K562 (cell line): ENCODE measurements at regions not wholly inside any gene's neighbourhood (a gene's known extent, or its start where the extent isn't known, plus 50 kb on each side); places are given as distances from the start of the nearest gene placed in this dataset.
A peak's percentile ranks its signal among the peaks of the same experiment; 100 is the strongest.

ENCODE experiments used
- ATAC-seq: fragments of 200-7000 bp; cut with Tn5 transposase; 3 replicates; pipeline ENCODE4 v1.9.1; 2020; ENCODE audit warnings: moderate library complexity
- BruUV-seq: library from RNA; stranded (reverse); fragments of 400-500 nt; replicated peaks from 2 replicates; lab custom pipeline; 2021; lab: Mats Ljungman, UMichigan
- CTCF ChIA-PET: fragments of 300-600 bp; formaldehyde crosslinking; extraction: SDS; loops from one replicate; lab custom pipeline; 2021; ENCODE audit warnings: low intra/inter-chr PET ratio; lab: Yijun Ruan, JAX
- POLR2A ChIA-PET: fragments of 300-600, 350-650 bp; sonication (Branson Sonifier 250); formaldehyde crosslinking; extraction: SDS; loops from one replicate; lab custom pipeline; 2021; ENCODE audit warnings: antibody characterized with exemption, inconsistent platforms; lab: Yijun Ruan, JAX
- DNase-seq, 4 experiments: peaks; one replicate each; pipeline versions ENCODE4 v3.0.0 to v3.0.0-alpha.2; 2011 to 2018; ENCODE audit warnings: low spot score in 3 of 4, mixed read lengths in 3 of 4; ENCODE audit errors: extremely low read depth in 1 of 4
- FAIRE-seq: peaks from 2 replicates; lab custom pipeline; 2011; peaks lifted over from hg19 to GRCh38; lab: Jason Lieb, UNC
- H2AFZ ChIP-seq: 2 replicates; pipeline ENCODE4 v1.6.0; 2011; ENCODE audit warnings: low read depth, low read length, control low read depth, inconsistent platforms
- H3K27ac ChIP-seq: fragments of 200-600 bp; 3 replicates; pipeline ENCODE4 v1.8.0; 2011; ENCODE audit warnings: low read depth, mild to moderate bottlenecking, control low read depth, inconsistent platforms, low read length, moderate library complexity, mixed read lengths; ENCODE audit errors: extremely low read depth
- H3K27me3 ChIP-seq, 2 experiments: fragments of 300-600 bp in 1 of 2; 2 replicates in 1 of 2; 3 replicates in 1 of 2; pipeline versions ENCODE4 v1.6.0 to v1.8.0; 2011; ENCODE audit warnings: inconsistent platforms in 2 of 2, low read length in 2 of 2, mild to moderate bottlenecking in 1 of 2, mixed read lengths in 1 of 2, moderate library complexity in 1 of 2; ENCODE audit not compliant: control insufficient read depth in 2 of 2, insufficient read depth in 2 of 2
- H3K36me3 ChIP-seq: fragments of 300-600 bp; 3 replicates; pipeline ENCODE4 v1.8.0; 2011; ENCODE audit warnings: mild to moderate bottlenecking, low read length, inconsistent platforms; ENCODE audit not compliant: control insufficient read depth, insufficient read depth
- H3K4me1 ChIP-seq, 2 experiments: fragments of 200-600 bp in 1 of 2; replicated peaks in 1 of 2; 2 replicates in 1 of 2; 3 replicates in 1 of 2; pipeline versions ENCODE4 v1.5.1 to v1.8.0; 2011; ENCODE audit warnings: inconsistent platforms in 2 of 2, low read length in 2 of 2, mild to moderate bottlenecking in 1 of 2, mixed read lengths in 1 of 2, moderate library complexity in 1 of 2; ENCODE audit not compliant: control insufficient read depth in 2 of 2, insufficient read depth in 2 of 2
- H3K4me2 ChIP-seq: 2 replicates; pipeline ENCODE4 v1.6.1; 2011; ENCODE audit warnings: low read length, control low read depth, inconsistent platforms, mixed read lengths; ENCODE audit not compliant: insufficient read depth
- H3K4me3 ChIP-seq: fragments of 200-600 bp; sonication (generic), shearing (Covaris generic); 2 replicates; pipeline ENCODE4 v1.5.1; 2016; ENCODE audit warnings: control low read depth, inconsistent platforms
- H3K79me2 ChIP-seq: fragments of 200-600 bp; 3 replicates; pipeline ENCODE4 v1.8.0; 2011; ENCODE audit warnings: low read length, inconsistent platforms; ENCODE audit not compliant: control insufficient read depth, insufficient read depth
- H3K9ac ChIP-seq, 2 experiments: 2 replicates each; pipeline versions ENCODE4 v1.6.0 to v1.6.1; 2011; ENCODE audit warnings: low read depth in 2 of 2, low read length in 2 of 2, control low read depth in 1 of 2, inconsistent platforms in 1 of 2, mild to moderate bottlenecking in 1 of 2, mixed read lengths in 1 of 2; ENCODE audit not compliant: insufficient read depth in 1 of 2
- H3K9me1 ChIP-seq: one replicate; pipeline ENCODE4 v1.6.0; 2011; ENCODE audit warnings: inconsistent platforms, mild to moderate bottlenecking, low read length, moderate library complexity; ENCODE audit not compliant: control insufficient read depth, insufficient read depth
- H3K9me3 ChIP-seq: replicated peaks from 2 replicates; pipeline ENCODE4 v1.5.1; 2011; ENCODE audit warnings: low read depth, low read length, inconsistent platforms; ENCODE audit not compliant: control insufficient read depth, insufficient read depth
- H4K20me1 ChIP-seq: replicated peaks from 2 replicates; pipeline ENCODE4 v1.6.1; 2011; ENCODE audit warnings: low read length, inconsistent platforms, mixed read lengths; ENCODE audit not compliant: control insufficient read depth, insufficient read depth
- DPF2 ChIP-seq: fragments of 450-650 bp; IDR thresholded peaks from 2 replicates; pipeline ENCODE4 v1.6.1; 2016
- FOXM1 ChIP-seq, 2 experiments: fragments of 450-650 bp in 1 of 2; sonication (generic) in 1 of 2; formaldehyde crosslinking in 1 of 2; IDR thresholded peaks; 2 replicates each; pipeline versions ENCODE4 v1.6.1 to v1.9.0; 2017 to 2022; ENCODE audit warnings: low read depth in 2 of 2, mild to moderate bottlenecking in 2 of 2, missing genetic modification reagents in 1 of 2, moderate library complexity in 1 of 2
- MAZ ChIP-seq, 2 experiments: fragments of 450-650 bp in 1 of 2; sonication (generic) in 1 of 2; formaldehyde crosslinking; IDR thresholded peaks in 1 of 2; conservative IDR thresholded peaks in 1 of 2; 2 replicates each; pipeline versions ENCODE4 v1.4.0 to v1.5.0; 2020; ENCODE audit warnings: mild to moderate bottlenecking in 1 of 2, missing genetic modification reagents in 1 of 2
- MIER1 ChIP-seq: fragments of 450-650 bp; IDR thresholded peaks from 2 replicates; pipeline ENCODE4 v1.6.1; 2016; ENCODE audit warnings: antibody characterized with exemption, mild to moderate bottlenecking, low read depth
- PPARD ChIP-seq: fragments of 250-450 bp; sonication (Bioruptor Pico); IDR thresholded peaks from 2 replicates; pipeline ENCODE4 v1.8.0; 2022; ENCODE audit warnings: inconsistent platforms, mild to moderate bottlenecking, moderate library complexity
- SMARCA5 ChIP-seq: fragments of 450-650 bp; IDR thresholded peaks from 2 replicates; pipeline ENCODE4 v1.6.1; 2016
- YY1 ChIP-seq, 3 experiments: IDR thresholded peaks; 2 replicates each; pipeline ENCODE4 v1.6.1; 2011; ENCODE audit warnings: low read length in 2 of 3, mild to moderate bottlenecking in 2 of 3, moderate library complexity in 2 of 3, borderline replicate concordance in 1 of 3, control low read depth in 1 of 3, low read depth in 1 of 3; ENCODE audit not compliant: insufficient read depth in 3 of 3, insufficient replicate concordance in 2 of 3, control insufficient read depth in 1 of 3, insufficient read length in 1 of 3; ENCODE audit errors: extremely low read depth in 1 of 3
- ZNF717 ChIP-seq: fragments of 250-450 bp; sonication (Bioruptor Pico); IDR thresholded peaks from 2 replicates; pipeline ENCODE4 v1.5.0; 2021
- WGBS: fragments of 100-300 bp; shearing (Covaris generic); methylation state at CpG from one replicate; pipeline ENCODE4 v1.1.6; 2016; ENCODE audit warnings: low coverage, mixed read lengths; ENCODE audit not compliant: insufficient coverage; ENCODE audit errors: missing lambda C conversion rate; 5-methylcytosine and 5-hydroxymethylcytosine counted together
- in situ Hi-C: fragments of 300-500 bp; cut with MboI; formaldehyde crosslinking; loops from 4 replicates; pipeline ENCODE4 v1.15.0; 2018; ENCODE audit warnings: inconsistent platforms, mixed read lengths
- intact Hi-C: fragments of 100-400 bp; cut with micrococcal nuclease; formaldehyde crosslinking; loops from 2 replicates; pipeline ENCODE4 v1.14.2; 2022
- TF ChIP-seq, protein P1 (sequence below): fragments of 150-350 bp; conservative IDR thresholded peaks from 2 replicates; pipeline ENCODE4 v1.6.1; 2014; ENCODE audit warnings: low read length

DNA sequence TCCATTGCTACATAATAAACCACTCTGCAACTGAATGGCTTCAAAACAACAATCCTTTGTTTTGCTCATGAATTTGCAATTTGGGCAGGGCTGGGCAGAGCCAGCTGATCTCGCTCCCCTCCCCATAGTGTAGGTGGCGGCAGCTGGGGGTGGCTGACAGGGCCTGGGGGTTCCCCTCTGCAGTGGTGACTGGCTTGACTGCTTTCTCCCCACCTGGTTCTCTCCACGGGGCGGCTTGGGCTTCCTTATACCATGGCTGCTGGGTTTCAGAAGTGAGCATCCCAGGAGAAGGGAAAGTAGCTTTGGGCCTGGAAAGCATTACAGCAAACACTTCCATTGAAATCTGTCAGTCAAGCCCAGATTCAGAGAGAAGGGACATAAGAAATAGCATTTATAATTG, 129.7 kb upstream of the ZBTB40 start:
- CTCF ChIA-PET, result no interaction called here
- Histone ChIP-seq H3K36me3 (no peaks in the 10 kb centered on the region), H3K4me2 (no peak overlapping the region), H3K79me2 (no peaks in the 10 kb centered on the region), H3K4me1 (no peaks in the 10 kb centered on the region), H3K9ac (no peak overlapping the region), H3K9me3 (no peaks in the 10 kb centered on the region), H4K20me1 (peaks cover 4% of the 10 kb centered on the region; the same call in 1 of the 2 replicates), H3K4me3 (no peak overlapping the region), H3K27me3 (peaks cover 52 to 93% of the 10 kb centered on the region in 2 experiments), H3K9me1 (no peaks in the 10 kb centered on the region), H2AFZ (no peak overlapping the region), H3K27ac (no peak overlapping the region)
- no peak for FAIRE-seq
- 5% methylated on average over 4 of the region's 4 CpGs for WGBS
- DNase-seq, result no peak
- intact Hi-C loops, result no loop called here
- ATAC-seq, result no peak
- BruUV-seq, result no TSS peak
- TF ChIP-seq ZNF717 (CRISPR knock-in tag) (no peak), YY1 (IDR thresholded peaks at IDR 0.05; ENCODE audit: borderline replicate concordance in 1 of 3, control insufficient read depth in 1 of 3, extremely low read depth in 1 of 3, insufficient read depth in 3 of 3, insufficient read length in 1 of 3, insufficient replicate concordance in 2 of 3, low read depth in 1 of 3, low read length in 2 of 3) (peak in 1 of 3 experiments; percentile 44)
- POLR2A ChIA-PET, result interaction anchor here (1.5 kb wide), 1 partner anchor 20 kb away, joined by 3 read pairs; no protein-coding TSS in a partner anchor
- in situ Hi-C loops, result no loop called here

- under 1% methylated on average over 17 of the region's 17 CpGs for WGBS
- no peaks in the 10 kb centered on the region for H3K36me3 ChIP-seq
- no peak for FAIRE-seq
- no peak overlapping the region for H3K4me2 ChIP-seq
- H3K27me3 ChIP-seq, result peaks cover 49 to 92% of the 10 kb centered on the region in 2 experiments
- POLR2A ChIA-PET, result interaction anchor here (0.6 to 0.7 kb wide), 3 partner anchors 10 to 786 kb away, joined by 3 read pairs; no protein-coding TSS in a partner anchor
- no peak overlapping the region for H2AFZ ChIP-seq
- ATAC-seq, result no peak
- in situ Hi-C loops, result no loop called here
- TF ChIP-seq DPF2 (no peak), FOXM1 (IDR thresholded peaks at IDR 0.05; ENCODE audit: low read depth) (no peak), FOXM1 (CRISPR knock-in tag; IDR thresholded peaks at IDR 0.05; ENCODE audit: low read depth) (no peak), SMARCA5 (no peak), MAZ (CRISPR knock-in tag; conservative IDR thresholded peaks at IDR 0.05 in 1 of 2, IDR thresholded peaks at IDR 0.05 in 1 of 2) (no peak), MIER1 (no peak), PPARD (no peak)
- TF ChIP-seq, protein P1, sequence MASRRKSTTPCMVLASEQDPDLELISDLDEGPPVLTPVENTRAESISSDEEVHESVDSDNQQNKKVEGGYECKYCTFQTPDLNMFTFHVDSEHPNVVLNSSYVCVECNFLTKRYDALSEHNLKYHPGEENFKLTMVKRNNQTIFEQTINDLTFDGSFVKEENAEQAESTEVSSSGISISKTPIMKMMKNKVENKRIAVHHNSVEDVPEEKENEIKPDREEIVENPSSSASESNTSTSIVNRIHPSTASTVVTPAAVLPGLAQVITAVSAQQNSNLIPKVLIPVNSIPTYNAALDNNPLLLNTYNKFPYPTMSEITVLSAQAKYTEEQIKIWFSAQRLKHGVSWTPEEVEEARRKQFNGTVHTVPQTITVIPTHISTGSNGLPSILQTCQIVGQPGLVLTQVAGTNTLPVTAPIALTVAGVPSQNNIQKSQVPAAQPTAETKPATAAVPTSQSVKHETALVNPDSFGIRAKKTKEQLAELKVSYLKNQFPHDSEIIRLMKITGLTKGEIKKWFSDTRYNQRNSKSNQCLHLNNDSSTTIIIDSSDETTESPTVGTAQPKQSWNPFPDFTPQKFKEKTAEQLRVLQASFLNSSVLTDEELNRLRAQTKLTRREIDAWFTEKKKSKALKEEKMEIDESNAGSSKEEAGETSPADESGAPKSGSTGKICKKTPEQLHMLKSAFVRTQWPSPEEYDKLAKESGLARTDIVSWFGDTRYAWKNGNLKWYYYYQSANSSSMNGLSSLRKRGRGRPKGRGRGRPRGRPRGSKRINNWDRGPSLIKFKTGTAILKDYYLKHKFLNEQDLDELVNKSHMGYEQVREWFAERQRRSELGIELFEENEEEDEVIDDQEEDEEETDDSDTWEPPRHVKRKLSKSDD, result no peak
- TF ChIP-seq, all 486 proteins: peak for 0
- no peaks in the 10 kb centered on the region for H3K4me1 ChIP-seq
- H3K79me2 ChIP-seq, result no peaks in the 10 kb centered on the region
- H3K9ac ChIP-seq, result no peak overlapping the region
- CTCF ChIA-PET, result no interaction called here
- no peaks in the 10 kb centered on the region for H3K9me3 ChIP-seq
- no peak overlapping the region for H3K4me3 ChIP-seq
- H3K27ac ChIP-seq, result no peak overlapping the region
- H3K9me1 ChIP-seq, result no peaks in the 10 kb centered on the region
- BruUV-seq, result no TSS peak
- intact Hi-C loops, result no loop called here
- peaks cover 4% of the 10 kb centered on the region; the same call in 1 of the 2 replicates for H4K20me1 ChIP-seq
- DNase-seq, result no peak
Measured at GRCh38 chr1:22323141-22323845, 128.4 kb upstream of the ZBTB40 start.
